Stimulated activated CD8-positive, alpha-beta memory T cell treated with anti-CD3 and anti-CD28 coated beads, Interleukin-7, amount 100 ng/mL, for 4 hours (primary cell): ENCODE measurements at regions not wholly inside any gene's neighbourhood (a gene's known extent, or its start where the extent isn't known, plus 50 kb on each side); places are given as distances from the start of the nearest gene placed in this dataset.

Source experiments
- DNase-seq, 2 donors: peaks; one replicate each; pipeline ENCODE4 v3.0.0-alpha.2; 2020; ENCODE audit warnings: low read depth in 2 of 2

DNA sequence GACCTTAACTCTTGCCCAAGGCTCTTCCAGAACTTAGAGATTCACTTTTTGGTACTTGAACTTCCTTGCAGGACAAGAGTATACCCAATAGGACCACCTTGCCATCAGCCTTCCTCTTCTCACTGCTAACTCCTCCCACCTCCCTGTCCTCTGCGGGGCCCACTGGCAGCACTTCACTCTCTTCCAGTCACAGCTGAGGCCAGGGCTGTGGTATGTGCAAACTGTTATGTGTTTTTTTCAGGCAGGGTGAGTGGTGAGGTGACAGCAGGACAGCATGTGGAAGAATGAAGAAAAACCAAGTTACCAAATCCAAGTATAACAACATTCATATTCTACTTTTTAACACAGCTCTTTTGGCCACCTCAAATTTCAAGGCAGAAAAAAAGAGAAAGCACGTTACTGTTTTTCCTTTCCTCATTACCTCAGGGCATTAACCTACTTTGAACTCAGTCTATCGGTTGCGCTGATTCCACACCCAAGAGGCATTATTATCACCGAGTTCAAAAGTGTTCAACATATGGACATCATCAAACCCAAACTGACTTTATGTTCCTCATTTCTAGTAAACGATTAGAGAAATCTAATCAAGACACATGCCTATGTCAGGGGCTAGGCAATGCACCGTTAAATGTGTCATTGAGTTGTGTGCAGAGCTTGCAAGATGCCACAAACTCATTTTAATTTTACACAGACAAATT, 605.2 kb upstream of the SYT4 start:
- DNase-seq = no peak

DNA sequence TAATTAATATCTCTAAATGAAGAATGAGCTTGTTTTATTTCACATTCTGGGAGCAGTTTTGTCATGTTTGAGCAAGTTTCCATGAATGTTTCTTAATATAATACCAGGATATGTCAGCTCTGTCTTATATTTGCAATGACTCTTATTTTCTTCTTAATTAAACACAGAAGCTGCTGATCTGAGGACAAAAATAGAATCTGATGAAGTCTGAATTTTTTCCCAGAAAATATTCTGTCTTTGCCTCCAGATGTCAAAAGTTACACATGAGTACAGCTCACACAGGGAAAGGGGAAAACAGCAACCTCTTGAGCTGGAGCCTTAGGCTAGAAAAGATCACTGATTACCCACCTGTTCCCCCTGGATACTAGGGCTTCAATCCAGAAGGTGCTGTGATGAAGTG, 606.6 kb upstream of the SYT4 start:
- DNase-seq = no peak

GRCh38 chr18:43886341-43886740, 609.1 kb upstream of the SYT4 start:
- no peak for DNase-seq

DNA sequence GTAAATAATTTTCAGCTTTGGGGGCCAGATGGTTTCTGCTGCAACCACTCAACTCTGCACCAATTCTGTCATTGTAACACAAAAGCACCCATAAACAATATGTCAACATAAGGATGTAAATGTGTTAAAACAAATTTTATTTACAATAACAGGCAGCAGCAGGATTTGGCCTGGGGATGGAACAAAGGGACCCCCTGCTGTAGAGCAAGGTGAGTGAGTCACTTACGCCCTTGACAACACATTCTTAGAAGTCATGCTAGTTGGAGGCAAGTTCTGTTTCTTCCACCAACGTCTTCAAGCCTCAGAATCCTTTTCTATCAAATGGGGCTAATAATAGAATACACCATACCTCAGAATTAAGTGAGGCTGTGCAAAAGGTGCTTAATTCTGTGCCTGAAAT, 610.2 kb upstream of the SYT4 start:
- no peak for DNase-seq

DNA sequence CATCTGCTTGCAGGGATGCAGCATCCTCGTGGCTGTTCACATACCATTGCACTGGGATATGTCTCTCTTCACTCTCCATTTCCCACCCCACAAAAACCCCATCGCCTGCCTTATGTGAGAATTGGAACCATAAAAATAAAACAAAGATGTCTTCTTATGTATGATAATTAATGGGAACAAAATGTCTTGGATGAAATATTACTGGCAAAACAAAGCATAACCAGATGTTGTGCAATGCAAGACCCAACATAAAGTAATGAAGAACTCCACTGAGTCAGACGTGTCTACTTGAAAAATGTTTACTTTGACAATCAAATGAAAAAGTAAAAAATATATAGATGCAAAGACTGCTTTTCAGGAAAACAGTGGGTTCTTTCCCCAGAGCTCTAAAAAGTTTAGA, 611.3 kb upstream of the SYT4 start:
- no peak for DNase-seq

DNA sequence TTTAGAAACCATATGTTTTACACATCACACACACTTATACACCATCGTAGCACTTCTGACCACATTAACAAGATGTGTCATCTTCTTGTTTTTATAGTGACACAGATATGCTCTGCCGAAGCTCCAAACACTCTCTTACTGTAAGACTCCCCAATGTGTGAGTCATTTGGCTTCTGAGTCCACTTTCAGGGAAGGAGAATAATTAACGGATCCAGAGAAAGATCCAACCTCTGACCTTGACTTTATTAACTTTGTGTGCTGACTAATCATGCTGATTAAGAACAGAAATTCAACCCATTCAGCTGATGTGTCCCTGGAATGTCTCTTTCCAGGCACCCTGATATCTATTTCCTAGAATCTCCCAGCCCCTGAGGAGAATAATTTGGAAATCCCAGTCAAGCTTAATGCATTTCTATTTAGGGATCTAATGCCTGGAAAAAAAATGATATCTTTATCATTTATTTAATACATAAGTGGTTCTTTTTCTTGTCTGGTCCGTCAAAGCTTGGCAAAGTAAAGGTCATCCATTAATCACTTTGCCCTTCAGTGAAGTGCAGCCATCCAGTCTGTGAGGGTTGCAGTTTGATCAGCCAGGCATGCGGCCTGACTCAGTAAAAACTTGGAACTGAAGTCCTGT, 615.8 kb upstream of the SYT4 start:
- DNase-seq = no peak

GRCh38 chr18:43904209-43904837, 627.0 kb upstream of the SYT4 start:
- no peak for DNase-seq

DNA sequence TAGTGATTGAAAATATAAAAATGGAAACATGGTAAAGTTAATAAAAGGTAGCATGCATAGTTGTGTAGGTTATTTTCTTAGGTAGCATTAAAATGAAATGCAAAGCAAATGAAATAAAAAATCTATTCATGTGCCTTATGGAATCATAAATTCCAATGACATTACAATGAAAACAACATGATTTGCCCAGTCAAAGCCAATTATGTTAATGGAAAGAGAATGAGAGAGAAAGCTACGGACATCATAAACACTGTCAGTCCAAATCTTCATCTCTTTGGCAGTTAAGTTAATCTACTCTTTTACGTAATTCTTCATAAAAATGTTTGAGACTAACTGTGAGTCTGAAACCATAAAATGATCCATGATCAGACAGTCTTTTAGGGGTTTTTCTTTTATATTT, 636.7 kb upstream of the SYT4 start:
- no peak for DNase-seq

DNA sequence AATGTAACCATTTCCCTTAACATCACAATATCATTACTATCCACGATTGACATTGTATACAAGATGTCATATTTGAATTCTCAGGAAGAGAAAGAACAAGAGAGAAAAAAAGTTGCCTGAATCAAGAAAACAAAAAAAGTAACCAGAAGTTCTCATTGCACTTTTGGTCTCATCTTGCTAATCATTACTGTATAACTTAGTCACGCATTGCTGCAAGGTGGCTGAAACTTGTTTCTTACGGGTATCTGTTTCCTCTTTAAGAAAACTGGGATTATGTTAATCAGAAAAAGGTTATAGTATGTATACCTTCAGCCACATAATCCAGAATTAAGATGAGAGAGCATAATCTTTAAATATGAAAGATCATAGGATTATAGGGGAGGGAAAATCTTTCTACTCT, 639.7 kb upstream of the SYT4 start:
- no peak for DNase-seq

DNA sequence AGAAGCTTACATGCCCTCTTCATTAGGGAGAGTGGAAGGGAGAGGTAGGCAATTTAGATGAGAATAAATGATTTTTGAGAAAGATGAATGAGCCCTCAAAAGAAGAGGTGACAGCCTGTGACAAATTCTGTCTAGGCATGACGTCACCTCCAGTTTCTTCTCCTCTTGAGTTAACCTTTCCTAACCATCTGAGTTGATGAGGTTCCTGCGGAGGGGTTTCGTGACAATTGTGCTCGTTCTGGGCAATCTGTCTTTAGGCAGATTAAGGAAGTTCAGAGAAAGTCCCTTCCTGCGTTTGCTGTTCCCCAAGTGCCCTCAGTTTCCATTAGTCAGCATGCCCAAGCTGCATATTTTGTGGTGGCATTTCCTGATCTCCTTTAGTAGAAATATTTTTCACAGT, 640.2 kb upstream of the SYT4 start:
- DNase-seq = no peak

- DNase-seq = no peak
These were observed 642.3 kb upstream of the SYT4 start for GRCh38 chr18:43919551-43919950.

GRCh38 chr18:43931439-43931838, 654.1 kb upstream of the SYT4 start:
- no peak for DNase-seq

GRCh38 chr18:43932140-43932539, 654.9 kb upstream of the SYT4 start:
- no peak for DNase-seq

GRCh38 chr18:43933177-43933576, 655.9 kb upstream of the SYT4 start:
- no peak for DNase-seq

DNA sequence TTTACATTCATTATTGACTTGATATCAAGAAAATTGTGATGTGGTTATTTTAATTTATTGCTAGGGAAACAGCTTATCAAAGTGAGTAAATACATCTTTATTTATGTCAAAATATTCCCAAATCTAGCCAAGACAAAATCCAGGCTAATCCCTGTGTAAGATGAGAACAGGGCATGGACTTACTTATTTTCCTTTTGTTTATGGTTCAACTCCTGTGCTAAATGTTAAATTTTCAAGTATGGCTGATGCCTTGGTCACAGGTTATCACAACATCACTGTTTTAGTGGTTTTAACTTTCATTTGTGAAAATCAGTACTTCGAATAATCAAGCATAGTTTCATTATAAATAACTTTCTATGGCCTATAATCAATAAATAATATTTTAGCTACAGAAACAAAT, 657.0 kb upstream of the SYT4 start:
- no peak for DNase-seq

- DNase-seq = no peak
These were observed 657.6 kb upstream of the SYT4 start for GRCh38 chr18:43934781-43935471.

GRCh38 chr18:43936176-43936575, 658.9 kb upstream of the SYT4 start:
- no peak for DNase-seq

GRCh38 chr18:43949291-43949690, 672.0 kb upstream of the SYT4 start:
- no peak for DNase-seq

DNA sequence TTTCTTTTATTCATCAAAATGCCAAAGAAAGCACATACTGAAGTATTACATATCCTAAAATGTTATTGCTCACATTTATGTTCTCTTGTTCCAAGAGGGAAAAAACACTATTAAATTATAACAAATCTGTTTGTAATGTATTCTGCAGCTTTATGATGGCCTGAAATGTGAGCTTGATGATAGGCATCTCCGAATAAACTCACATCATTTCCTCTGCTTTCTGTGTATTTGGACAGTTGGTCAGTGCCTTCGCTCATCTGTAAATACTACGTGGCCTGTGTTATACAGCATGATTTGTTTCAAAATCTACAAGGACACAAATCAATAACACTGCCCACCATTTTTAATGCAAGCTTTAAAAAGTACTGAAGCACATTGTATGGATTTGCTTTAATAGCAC, 672.8 kb upstream of the SYT4 start:
- no peak for DNase-seq

DNA sequence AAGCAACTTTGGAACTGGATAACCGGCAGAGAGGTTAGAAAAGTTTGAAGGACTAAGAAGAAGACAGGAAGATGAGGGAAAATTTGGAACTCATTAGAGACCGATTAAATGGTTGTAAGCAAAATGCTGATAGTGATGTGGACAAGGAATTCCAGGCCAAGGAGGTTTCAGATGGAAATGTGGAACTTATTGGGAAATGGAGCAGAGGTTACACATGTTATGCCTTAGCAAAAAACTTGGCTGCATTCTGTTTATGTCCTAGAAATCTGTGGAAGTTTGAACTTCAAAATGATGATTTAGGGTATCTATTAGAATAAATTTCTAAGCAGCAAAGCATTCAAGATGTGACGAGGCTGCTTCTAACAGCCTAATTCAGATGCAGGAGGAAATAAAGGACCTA, 675.1 kb upstream of the SYT4 start:
- no peak for DNase-seq

GRCh38 chr18:43961722-43962121, 684.4 kb upstream of the SYT4 start:
- DNase-seq = no peak

DNA sequence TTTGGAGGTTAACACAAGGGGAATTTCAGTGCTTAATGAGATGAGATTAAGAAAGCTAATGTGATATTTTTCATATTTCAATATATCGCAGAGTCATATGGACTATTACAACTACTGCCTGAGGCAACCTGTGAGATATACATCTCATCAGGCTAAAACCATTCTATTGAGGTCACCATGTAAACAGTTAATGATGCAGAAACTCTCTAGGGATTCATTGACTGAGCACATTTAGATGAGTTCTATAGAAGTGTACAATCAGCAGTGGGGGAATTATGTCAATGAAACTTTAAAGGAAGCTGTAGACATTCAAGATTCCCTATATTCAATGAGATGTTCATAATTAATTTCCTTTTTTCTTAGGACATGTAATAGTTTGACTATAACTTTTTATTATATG, 687.4 kb upstream of the SYT4 start:
- no peak for DNase-seq

- DNase-seq = no peak
These were observed 688.4 kb upstream of the SYT4 start for GRCh38 chr18:43965691-43966090.
